GM19238 (cell line): ENCODE measurements at regions not wholly inside any gene's neighbourhood (a gene's known extent, or its start where the extent isn't known, plus 50 kb on each side); places are given as distances from the start of the nearest gene placed in this dataset.

ENCODE experiments used
- DNase-seq: peaks from one replicate; pipeline ENCODE4 v3.0.0; 2011; ENCODE audit warnings: low spot score; ENCODE audit not compliant: insufficient read length

- DNase-seq, result no peak
Measured at GRCh38 chr1:47697616-47698335, 259.9 kb downstream of the FOXD2 start.

GRCh38 chr1:47699492-47700235, 261.8 kb downstream of the FOXD2 start:
- DNase-seq, result no peak

GRCh38 chr1:47701283-47701682, 263.4 kb downstream of the FOXD2 start:
- no peak for DNase-seq

GRCh38 chr1:47701741-47702515, 264.1 kb downstream of the FOXD2 start:
- DNase-seq, result no peak

- no peak for DNase-seq
Measured at GRCh38 chr1:47703156-47703825, 265.4 kb downstream of the FOXD2 start.

DNA sequence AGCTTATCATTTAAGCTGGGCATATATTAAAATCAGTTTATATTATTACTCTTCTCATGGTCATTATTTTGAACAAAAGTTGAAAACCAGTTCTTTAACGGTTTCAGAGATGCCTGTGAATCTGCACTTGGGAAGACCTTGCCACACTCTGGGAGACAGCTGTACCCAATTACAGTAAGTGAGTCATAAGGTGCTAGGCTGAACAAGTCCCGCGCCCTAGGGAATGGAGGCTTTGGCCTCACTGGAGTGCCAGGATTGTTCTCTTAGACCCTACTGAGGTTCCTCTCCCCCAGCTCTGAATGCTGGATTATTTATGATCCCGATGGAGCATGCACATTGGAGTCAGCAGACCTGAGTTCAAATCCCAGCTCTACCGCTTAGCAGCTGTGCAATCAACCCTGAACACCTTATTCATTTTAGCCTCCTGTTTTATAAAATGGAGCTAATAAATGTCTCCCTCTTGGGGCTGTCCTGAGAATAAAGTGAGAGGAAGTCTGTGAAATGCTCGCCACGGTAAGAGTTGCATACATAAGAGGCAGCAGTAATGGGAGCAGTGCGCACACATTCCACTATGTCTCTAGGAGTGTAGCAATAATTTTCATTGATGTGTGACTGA, 266.2 kb downstream of the FOXD2 start:
- DNase-seq, result no peak

DNA sequence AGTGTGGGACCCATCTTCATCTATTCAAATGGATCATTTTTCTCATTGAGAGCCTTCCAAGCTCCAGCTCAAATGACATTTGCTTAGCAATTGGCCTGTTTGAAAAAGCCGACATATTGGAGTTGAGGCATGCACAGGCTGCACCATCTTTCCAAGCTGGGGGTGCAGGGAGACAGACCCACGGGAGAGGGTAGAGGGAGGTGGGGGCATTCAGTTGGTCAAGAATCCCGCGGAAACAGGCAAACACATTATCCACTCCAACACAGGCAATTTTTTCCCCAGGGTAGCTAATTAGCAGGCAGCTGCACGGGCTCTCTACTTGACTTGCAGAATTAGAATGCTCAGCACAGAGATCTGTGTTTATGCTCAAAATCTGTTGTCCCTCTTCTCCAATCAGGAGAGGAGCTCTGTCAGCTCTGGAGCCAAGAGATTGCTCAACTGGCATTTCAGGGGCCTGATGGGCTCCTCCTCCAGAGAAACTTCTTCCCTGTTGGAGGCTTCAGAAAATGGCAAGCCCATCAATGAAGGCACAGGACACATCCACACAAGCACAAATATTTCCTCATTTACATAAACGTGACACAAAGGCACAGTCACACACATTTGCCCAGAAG, 267.8 kb downstream of the FOXD2 start:
- DNase-seq, result no peak

DNA sequence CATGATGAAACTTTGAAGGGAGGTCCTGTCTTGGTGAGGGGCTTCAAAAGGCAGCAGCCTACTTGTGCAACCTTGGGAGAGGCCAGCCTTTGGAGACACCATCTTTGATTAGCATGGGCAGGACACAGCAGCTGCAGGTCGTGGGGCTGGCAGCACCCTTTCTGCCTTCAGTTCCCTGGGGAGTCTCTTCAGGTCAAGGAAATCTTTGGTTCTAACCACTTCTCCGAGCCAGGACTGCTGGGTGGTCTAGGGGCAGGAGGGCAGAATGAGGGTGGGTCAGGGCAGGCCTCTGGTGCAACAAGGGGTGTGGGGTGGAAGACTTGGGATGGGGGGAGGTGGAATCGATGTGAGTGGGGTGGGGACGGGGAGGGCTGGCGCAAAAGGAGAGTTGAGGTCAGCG, 269.7 kb downstream of the FOXD2 start:
- DNase-seq, result no peak

DNA sequence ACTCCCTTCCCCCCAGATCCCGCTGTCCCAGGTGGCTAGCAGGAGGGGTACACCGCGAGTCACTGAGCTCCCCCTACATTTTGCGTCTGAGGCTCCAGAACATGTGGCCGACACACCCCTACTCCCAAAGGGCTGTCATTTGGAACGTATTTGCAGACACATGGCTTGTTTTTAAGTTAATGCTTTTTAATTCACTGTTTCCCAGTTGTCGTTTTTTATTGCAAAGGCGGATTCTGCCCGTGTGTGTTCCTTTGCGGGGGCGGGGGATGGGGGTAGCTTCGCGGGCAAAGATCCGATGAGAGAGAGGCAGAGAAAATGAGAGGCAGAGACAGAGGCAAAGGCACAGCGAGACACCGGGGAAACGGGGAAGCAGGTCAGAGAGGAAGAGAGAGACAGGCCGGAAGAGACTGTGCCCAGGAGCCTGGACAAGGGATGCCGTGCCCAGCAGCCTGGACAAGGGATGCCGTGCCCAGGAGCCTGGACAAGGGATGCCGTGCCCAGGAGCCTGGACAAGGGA, 270.2 kb downstream of the FOXD2 start:
- DNase-seq, result no peak

GRCh38 chr1:47708658-47709018, 270.8 kb downstream of the FOXD2 start:
- no peak for DNase-seq

GRCh38 chr1:47709019-47709871, 271.4 kb downstream of the FOXD2 start:
- no peak for DNase-seq

DNA sequence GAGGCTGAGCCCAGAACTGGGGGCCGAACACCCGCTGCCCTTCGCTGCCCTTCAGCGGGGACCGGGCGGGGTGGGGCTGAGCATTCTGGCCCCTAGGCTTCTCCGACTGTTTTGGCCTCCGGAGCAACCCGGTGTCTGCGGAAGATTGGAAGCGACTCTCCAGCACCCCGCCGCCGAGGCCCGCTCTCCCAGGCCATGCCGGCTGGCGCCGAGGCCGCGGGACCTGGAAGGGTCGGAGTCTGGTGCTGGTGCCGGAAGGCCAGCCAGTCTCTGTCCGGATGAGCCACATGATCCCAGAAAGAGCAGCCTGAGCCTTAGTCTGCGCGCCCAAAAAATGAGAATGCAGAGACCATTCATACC, 272.0 kb downstream of the FOXD2 start:
- no peak for DNase-seq

- peak; percentile 86 for DNase-seq
Measured at GRCh38 chr1:47710329-47711071, 272.7 kb downstream of the FOXD2 start.
